ENCODE measurements at regions not wholly inside any gene's neighbourhood (a gene's known extent, or its start where the extent isn't known, plus 50 kb on each side); places are given as distances from the start of the nearest gene placed in this dataset.

GRCh38 chr1:193649587-193649986, 463.2 kb upstream of the B3GALT2 start:
- ATAC-seq = no peak
- no peak for TF ChIP-seq PPARA (CRISPR knock-in tag; IDR thresholded peaks at IDR 0.05; ENCODE audit: borderline replicate concordance)
- no peak for TF ChIP-seq GLIS3 (CRISPR knock-in tag; IDR thresholded peaks at IDR 0.05)
- TF ChIP-seq CSDC2 (CRISPR knock-in tag; IDR thresholded peaks at IDR 0.05) = no peak
- no peak for TF ChIP-seq ISL1 (CRISPR knock-in tag; IDR thresholded peaks at IDR 0.05)
- TF ChIP-seq ZFP3 (CRISPR knock-in tag; IDR thresholded peaks at IDR 0.05) = no peak
- TF ChIP-seq RARB (CRISPR knock-in tag; IDR thresholded peaks at IDR 0.05) = no peak
- no peak for TF ChIP-seq CSRNP3 (CRISPR knock-in tag; IDR thresholded peaks at IDR 0.05)
- no peak for TF ChIP-seq CREB5 (CRISPR knock-in tag; IDR thresholded peaks at IDR 0.05; ENCODE audit: low read depth)
- no peak for TF ChIP-seq BACH2 (CRISPR knock-in tag; IDR thresholded peaks at IDR 0.05; ENCODE audit: borderline replicate concordance)
- TF ChIP-seq ZFP30 (CRISPR knock-in tag; IDR thresholded peaks at IDR 0.05) = no peak
- no peak for TF ChIP-seq ZNF70 (CRISPR knock-in tag; IDR thresholded peaks at IDR 0.05)
- no peak for TF ChIP-seq OSR1 (CRISPR knock-in tag; IDR thresholded peaks at IDR 0.05)
- no peak for TF ChIP-seq TSHZ2 (CRISPR knock-in tag; IDR thresholded peaks at IDR 0.05)
- no peak for TF ChIP-seq TCF4 (CRISPR knock-in tag; IDR thresholded peaks at IDR 0.05; ENCODE audit: borderline replicate concordance)
- TF ChIP-seq ZNF8 (CRISPR knock-in tag; IDR thresholded peaks at IDR 0.05) = no peak
- TF ChIP-seq PATZ1 (CRISPR knock-in tag; IDR thresholded peaks at IDR 0.05; ENCODE audit: borderline replicate concordance) = no peak
- TF ChIP-seq ESRRG (CRISPR knock-in tag; IDR thresholded peaks at IDR 0.05) = no peak

GRCh38 chr1:193634876-193635275, 448.5 kb upstream of the B3GALT2 start:
- no peak for ATAC-seq

GRCh38 chr1:193634470-193634869, 448.1 kb upstream of the B3GALT2 start:
- no peak for ATAC-seq
- TF ChIP-seq SNAI2 (CRISPR knock-in tag; IDR thresholded peaks at IDR 0.05) = no peak
- no peak for TF ChIP-seq OSR1 (CRISPR knock-in tag; IDR thresholded peaks at IDR 0.05)
- TF ChIP-seq PATZ1 (CRISPR knock-in tag; IDR thresholded peaks at IDR 0.05; ENCODE audit: borderline replicate concordance) = no peak
- TF ChIP-seq TCF4 (CRISPR knock-in tag; IDR thresholded peaks at IDR 0.05; ENCODE audit: borderline replicate concordance) = no peak
- no peak for TF ChIP-seq CREB5 (CRISPR knock-in tag; IDR thresholded peaks at IDR 0.05; ENCODE audit: low read depth)
- TF ChIP-seq TOX (CRISPR knock-in tag; IDR thresholded peaks at IDR 0.05; ENCODE audit: borderline replicate concordance) = no peak
- no peak for TF ChIP-seq ZNF70 (CRISPR knock-in tag; IDR thresholded peaks at IDR 0.05)

More at GRCh38 chr1:193634876-193635275, 448.5 kb upstream of the B3GALT2 start:
- TF ChIP-seq OSR1 (CRISPR knock-in tag; IDR thresholded peaks at IDR 0.05) = no peak
